Gastroesophageal sphincter (tissue), 3 donors: ENCODE measurements at regions not wholly inside any gene's neighbourhood (a gene's known extent, or its start where the extent isn't known, plus 50 kb on each side); places are given as distances from the start of the nearest gene placed in this dataset.

Experiments used
- POLR2A ChIP-seq, 2 donors: fragments of 450-650 bp; IDR thresholded peaks; one replicate each; pipeline ENCODE4 v1.6.1; 2017; ENCODE audit warnings: antibody characterized with exemption in 2 of 2, mild to moderate bottlenecking in 2 of 2, moderate library complexity in 1 of 2
- POLR2AphosphoS5 ChIP-seq: sonication (generic); formaldehyde crosslinking; IDR thresholded peaks from one replicate; pipeline ENCODE4 v1.6.1; 2017; ENCODE audit warnings: antibody characterized with exemption
- TF ChIP-seq, protein P1 (sequence below), 4 experiments: fragments of 200-600 bp in 2 of 4; fragments of 450-650 bp in 2 of 4; sonication (generic) in 1 of 4; IDR thresholded peaks; one replicate each; pipeline ENCODE4 v1.5.1; 2017 to 2019; ENCODE audit warnings: antibody characterized with exemption in 4 of 4, mild to moderate bottlenecking in 2 of 4, moderate library complexity in 2 of 4

DNA sequence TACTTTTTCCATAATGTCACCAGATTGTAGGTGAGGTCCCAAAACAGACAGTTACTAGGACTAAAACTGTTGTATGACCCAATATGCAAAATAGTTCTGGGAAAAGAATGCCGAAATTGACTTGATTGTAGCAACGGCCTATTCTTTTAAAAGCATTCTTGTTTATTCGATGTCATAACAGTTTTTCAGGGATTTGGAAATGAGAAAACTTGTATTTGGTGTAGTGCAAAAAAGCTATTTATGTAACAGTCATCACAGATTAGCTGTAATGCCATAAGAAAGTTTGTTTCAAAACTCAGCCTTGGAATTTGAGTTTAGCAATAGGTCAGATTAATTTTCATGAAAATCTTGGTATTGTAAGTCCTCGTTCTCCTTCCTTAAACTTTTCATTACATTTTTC lies 69.2 kb upstream of the DIAPH2 start:
- TF ChIP-seq, protein P1, sequence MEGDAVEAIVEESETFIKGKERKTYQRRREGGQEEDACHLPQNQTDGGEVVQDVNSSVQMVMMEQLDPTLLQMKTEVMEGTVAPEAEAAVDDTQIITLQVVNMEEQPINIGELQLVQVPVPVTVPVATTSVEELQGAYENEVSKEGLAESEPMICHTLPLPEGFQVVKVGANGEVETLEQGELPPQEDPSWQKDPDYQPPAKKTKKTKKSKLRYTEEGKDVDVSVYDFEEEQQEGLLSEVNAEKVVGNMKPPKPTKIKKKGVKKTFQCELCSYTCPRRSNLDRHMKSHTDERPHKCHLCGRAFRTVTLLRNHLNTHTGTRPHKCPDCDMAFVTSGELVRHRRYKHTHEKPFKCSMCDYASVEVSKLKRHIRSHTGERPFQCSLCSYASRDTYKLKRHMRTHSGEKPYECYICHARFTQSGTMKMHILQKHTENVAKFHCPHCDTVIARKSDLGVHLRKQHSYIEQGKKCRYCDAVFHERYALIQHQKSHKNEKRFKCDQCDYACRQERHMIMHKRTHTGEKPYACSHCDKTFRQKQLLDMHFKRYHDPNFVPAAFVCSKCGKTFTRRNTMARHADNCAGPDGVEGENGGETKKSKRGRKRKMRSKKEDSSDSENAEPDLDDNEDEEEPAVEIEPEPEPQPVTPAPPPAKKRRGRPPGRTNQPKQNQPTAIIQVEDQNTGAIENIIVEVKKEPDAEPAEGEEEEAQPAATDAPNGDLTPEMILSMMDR (IDR thresholded peaks at IDR 0.05) = no peak
- TF ChIP-seq POLR2AphosphoS5 (peak; percentile 57), POLR2A (IDR thresholded peaks at IDR 0.05) (no peak)
